HG03095 (cell line): ENCODE measurements at regions not wholly inside any gene's neighbourhood (a gene's known extent, or its start where the extent isn't known, plus 50 kb on each side); places are given as distances from the start of the nearest gene placed in this dataset.

Source experiments
- ATAC-seq: cut with Tn5 transposase; IDR thresholded peaks from one replicate; pipeline ENCODE4 v1.9.1; 2021; ENCODE audit warnings: moderate library complexity; ENCODE audit not compliant: unreplicated experiment

- ATAC-seq = no peak
Measured at GRCh38 chr11:95717314-95717713, 72.3 kb downstream of the FAM76B start.

- ATAC-seq = peak; percentile 1
Measured at GRCh38 chr11:95716266-95716665, 73.3 kb downstream of the FAM76B start.

- peak; percentile 63 for ATAC-seq
Measured at GRCh38 chr11:95715777-95716241, 73.8 kb downstream of the FAM76B start.

DNA sequence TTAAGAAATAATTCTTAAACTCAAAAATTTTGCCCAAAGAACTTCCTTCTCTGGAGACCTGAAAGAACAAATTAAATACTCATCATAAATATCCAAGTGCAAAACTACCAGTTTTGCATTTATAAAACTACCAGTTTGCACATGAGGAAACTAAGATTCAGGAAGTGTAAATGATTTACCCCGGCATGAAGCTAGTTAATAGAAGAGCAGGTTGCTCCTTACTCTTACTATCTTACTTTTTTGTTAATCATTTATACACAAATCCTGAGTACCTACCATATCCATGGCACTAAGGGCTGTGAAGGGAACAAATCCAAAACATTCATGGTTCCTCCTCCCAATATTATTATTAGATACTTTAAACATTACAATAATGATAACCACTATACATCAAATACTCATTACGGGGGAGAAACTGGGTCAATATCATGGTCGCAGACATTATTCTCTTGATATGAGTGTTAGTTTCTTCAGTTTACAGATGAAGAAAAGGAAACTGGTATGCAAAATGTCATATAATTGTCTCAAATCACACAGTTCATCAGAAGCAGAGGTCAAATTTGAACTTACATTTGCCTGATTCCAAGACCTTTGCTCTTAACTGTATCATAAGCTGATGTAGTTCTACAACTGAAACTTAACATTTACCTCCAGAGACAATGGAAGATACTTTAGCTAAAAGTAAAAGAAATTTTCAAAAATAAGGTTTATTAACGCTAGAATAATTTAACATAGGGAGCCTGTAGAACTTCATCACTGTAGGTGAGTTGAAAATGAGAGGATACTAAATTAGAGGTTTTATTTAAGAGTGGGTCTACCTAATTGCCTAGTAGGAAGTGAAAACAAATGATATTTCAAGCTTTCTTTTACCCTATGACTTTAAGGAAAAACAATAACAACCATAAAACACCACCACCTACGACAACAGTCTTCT, 74.5 kb downstream of the FAM76B start:
- ATAC-seq = no peak

DNA sequence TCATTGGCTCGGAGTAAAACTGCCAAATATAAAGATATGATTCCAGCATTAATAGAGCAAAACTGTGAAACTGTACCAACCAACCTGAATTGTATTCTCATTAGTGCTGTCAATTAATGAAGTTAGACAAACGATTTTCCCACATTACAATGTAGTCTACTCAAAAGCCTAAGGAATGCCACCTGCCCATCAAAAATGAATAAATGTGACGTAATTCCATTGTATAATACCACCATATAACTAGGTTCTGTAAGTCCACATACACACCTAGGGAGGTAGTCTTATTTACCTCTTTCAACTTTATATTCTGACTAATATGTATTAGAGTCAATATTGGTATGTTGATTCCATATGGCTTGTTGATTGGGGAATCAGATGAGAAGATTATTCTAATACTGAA, 76.2 kb downstream of the FAM76B start:
- ATAC-seq = no peak

- ATAC-seq = peak; percentile 22
Measured at GRCh38 chr11:95711945-95712221, 77.7 kb downstream of the FAM76B start.

DNA sequence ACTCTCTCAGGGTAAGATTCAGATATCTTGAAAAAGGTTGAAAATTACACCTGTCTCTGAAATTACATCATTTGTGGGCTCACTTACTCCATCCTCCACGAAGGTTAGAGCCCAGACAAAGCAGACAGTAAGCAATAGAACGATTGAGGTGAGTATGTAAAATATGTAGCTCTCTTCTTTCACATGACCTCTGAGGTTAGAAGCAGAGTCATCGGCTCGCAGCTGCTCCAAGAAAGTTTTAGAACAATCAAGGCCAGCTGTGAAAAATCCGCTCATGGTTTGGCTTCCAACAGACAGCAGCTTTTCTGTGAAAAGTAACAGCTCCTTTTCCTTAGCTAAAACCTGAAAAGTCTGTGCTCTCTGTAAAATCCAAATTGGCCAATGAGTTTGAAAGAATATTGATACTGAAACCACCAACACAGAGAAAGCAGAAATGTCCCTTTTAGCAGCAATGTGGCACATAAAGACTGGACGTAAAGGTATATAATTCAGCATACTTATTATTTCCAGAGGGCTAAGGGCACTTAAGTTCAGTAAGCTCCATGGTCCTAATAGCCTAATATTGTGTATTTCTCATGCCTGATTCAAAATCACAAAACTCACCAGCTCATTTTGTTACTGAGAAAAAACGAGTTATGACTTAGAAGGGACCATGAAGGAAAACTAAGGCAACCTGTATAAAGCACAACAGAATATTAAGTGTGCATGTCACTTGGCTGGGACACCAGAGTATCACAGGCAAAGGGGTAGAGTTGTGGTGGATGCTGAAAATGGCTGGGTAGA, 78.2 kb downstream of the FAM76B start:
- ATAC-seq = peak; percentile 46

- ATAC-seq = no peak
Measured at GRCh38 chr11:95708681-95709080, 80.9 kb downstream of the FAM76B start.

DNA sequence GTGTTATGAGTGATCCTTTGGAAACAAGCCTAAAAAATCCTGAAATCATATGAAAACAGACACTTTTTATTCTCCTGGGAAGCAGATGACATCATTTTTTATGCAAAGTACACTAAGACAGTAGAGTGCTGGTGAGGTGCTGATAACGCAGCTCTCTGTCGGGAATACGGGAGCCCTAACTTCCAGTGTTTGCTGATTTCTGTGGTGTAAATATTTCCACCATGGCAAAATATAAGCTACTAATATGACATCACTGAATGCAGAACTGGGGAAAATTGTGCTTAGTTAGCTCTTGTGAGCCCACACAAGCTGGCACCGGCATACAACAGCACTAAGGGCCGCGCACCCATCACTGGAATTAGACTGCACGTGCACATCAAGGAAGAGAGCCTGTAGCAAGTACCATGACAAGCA, 82.6 kb downstream of the FAM76B start:
- no peak for ATAC-seq

DNA sequence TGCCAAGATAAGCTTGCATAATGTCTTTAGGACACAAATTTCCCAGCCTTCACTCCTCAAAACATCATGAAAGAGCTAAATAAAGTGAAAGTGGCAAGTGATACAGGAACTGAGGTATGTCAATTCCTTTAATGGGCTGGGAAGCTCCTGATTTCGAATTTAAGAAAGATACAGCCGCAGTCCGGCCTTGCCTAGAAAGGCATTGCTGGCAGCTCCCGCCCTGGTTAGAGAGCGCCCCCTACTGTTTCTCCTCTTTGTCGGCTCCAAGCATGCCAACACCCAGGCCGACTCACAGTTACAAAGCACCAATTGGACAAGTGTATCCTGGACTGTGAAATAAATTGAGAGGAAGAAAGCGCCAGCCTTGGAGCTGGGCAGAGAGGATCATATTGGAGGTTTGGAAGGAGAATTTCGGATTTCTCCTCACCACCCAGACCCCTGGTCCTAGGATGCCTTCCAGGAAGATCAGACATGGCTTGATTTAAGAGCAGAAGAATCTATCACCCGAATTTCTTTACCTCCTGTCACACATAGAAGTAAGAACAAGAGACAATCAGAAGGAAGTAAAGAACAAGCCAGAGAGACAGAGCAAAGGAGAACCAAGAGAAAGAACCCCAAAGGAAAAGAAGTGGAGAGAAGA, 84.0 kb downstream of the FAM76B start:
- peak; percentile 92 for ATAC-seq

DNA sequence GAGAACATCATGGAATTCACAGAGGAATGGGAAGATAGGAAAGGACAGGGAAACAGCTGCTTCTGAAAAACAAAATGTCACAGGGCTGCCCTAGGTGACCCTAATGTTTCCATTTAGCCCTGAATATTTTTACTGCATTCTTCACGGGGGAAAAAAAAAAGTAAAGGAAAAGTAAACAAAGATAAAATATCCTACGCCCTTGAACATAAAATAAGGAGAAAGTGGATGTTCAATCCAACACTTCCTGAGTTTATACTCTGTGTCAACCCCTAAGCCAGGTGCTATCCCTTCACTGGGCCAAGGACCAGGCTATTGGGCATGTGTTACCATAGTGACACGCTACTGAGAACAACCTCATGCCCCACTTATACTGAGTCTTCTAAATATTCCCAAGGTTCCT, 84.7 kb downstream of the FAM76B start:
- no peak for ATAC-seq

- ATAC-seq = peak; percentile 34
Measured at GRCh38 chr11:95703049-95703448, 86.5 kb downstream of the FAM76B start.

DNA sequence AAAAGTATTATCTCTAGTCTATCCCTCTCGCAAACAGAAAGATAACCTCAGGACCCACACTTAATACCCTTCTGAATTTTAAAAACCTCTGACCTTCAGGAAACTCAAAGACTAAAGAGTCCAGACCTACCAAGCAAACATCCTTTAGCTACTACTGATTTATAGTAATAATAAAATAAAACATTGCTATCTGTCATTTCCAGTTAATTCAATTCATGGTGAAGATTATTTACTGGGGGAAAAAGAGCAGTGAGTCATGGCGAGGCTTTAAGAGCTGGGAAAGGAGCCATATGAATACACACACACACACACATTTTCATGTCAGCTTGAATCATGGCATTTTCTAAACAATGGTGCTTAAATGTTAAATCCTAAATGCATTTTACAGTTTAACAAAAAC, 87.1 kb downstream of the FAM76B start:
- ATAC-seq = no peak

GRCh38 chr11:95700471-95700817, 89.1 kb downstream of the FAM76B start:
- peak; percentile 45 for ATAC-seq

DNA sequence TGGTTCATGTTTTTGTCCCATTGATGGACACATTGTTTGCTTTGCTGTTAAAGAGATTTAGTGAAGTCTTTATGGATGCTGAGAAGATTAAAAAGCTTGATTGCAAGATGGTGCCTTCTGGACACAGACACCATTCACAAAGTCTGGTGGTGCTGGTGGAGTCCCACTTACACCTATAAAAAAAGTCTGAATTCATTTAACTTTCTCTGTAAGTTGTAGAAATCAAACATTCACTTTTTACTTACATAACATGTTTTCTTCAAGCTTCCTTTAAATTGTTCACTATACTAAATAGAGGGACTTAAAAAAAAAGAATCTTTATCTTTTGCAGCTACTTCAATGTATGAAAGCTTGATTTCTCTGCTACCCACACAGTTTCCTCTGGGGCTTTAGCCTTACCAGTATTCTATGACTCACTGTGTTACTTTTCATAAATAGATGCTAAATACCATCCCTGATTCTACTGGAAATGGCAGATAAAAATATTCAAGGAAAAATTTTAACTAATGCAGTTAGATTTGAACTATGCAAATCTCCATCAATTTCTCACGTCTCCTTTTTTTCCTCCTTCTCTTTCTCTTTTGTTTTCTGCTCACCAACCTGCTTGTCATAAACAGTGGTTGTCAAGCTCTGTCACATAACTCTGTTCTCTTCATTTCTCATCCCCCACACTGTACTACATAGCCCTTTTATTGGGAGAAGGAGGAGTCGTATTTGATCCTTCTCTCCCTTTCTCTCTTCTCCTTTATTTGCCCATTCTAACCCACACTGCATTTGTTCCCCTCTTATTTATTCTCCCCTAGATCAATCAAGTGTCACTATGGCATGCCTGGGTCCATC, 89.7 kb downstream of the FAM76B start:
- ATAC-seq = peak; percentile 40

DNA sequence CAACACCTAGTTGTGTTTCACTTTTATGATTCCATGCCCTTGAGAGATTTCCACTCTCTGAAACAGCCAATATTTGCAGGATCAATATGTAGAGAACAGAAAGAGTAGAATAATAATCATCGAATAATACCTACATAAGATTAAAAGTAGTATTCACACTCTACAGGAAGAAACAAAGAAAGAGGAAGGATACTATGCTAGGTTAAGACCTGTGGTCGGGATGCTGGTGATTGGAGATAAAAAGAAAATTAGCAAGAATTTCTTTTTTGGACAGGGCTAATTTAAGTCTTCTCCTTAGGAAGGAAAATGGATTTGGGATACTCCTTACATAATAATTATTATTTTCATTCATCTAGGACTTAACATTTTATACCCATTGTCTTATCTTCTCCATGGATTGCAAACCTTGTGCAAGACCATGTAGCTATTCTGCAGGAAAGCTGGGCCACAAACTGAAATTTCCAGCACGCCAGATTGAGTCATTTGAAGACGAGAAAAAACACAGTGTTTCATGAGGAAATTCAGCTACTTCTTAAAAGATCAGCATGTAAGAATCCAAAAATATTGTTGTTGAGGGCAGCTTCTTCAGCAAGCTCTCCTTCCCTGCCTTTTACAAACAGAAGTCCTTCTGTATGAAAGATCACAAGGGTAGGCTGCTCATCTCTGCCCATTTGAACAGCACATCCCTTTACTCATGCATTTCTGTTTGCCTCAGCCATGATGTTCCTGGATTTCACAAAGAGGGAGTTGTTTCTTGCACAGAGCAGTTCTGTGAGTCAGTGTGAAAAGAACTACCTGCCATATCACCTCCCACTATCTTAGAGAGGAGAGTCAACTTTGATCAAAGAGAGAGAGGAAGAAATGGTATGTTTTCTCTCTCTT, 90.7 kb downstream of the FAM76B start:
- ATAC-seq = no peak

DNA sequence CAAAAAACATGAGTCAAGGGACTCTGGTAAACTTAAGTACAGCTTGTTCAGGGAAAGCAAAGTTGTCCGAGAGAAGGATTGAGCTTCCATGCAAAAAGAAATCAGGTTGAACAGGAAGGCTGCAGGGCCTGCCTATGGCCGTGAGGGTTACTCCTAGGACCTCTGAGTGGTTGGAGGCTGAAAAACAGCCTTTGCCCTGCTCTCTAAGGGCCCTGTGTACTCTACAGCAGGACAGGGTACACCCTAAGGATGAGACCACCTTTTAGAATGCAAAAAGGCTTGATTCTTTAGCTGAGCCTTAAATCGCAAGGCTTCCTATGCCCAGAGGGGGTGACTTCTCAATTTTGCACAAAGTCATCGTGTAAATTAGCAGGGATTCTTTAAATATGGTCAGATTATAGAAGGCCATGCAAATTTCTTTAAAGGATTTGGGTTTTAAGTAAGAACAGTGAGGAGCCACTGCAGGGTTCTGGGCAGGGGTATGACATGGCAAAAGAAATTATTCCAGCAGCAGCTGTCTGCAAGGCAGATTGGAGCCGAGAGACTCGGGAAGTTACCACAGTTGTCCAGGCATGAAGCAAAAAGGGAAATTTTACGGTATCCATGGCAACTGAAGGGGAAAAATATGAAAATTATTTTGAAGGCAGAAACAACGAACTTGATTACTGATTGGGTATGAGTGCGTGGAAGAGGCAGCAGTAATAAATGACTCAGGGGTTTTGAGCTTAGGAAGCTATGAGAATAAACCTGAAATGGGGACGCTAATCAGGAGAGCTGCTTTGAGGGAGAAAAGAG, 91.8 kb downstream of the FAM76B start:
- no peak for ATAC-seq

DNA sequence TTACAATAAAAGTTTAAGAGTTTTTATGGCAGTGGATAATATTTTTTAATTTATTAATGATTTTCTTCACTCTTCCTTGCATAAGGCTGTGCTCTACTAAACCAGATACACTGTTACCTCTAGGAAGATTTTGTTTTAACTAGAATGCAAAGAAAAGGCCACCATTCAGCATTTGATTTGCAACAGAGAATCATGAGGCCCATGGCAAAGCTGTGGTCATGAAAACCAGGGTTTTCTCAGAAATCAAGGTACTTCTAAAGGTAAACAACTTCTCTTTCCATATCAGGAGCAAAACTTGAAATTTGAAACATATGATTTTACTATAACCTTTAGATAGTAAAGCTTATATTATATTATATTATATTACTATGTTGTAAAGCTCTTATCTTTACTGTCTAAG, 94.4 kb downstream of the FAM76B start:
- no peak for ATAC-seq

GRCh38 chr11:95693298-95693697, 96.3 kb downstream of the FAM76B start:
- ATAC-seq = no peak
